ENCODE measurements at regions not wholly inside any gene's neighbourhood (a gene's known extent, or its start where the extent isn't known, plus 50 kb on each side); places are given as distances from the start of the nearest gene placed in this dataset.

- no peak for TF ChIP-seq CTCF (IDR thresholded peaks at IDR 0.05; ENCODE audit: low read depth, low read length)
- no peak overlapping the region for H3K4me3 ChIP-seq (ENCODE audit: low read depth, low read length)
Observed at GRCh38 chr2:236861944-236862343, 223.7 kb upstream of the COPS8 start.

GRCh38 chr2:236862526-236862925, 223.2 kb upstream of the COPS8 start:
- TF ChIP-seq CTCF (IDR thresholded peaks at IDR 0.05; ENCODE audit: low read depth, low read length), result no peak
- no peak overlapping the region for H3K4me3 ChIP-seq (ENCODE audit: low read depth, low read length)

- no peak for TF ChIP-seq CTCF (IDR thresholded peaks at IDR 0.05; ENCODE audit: low read depth, low read length)
- H3K4me3 ChIP-seq (ENCODE audit: low read depth, low read length), result no peak overlapping the region
Observed at GRCh38 chr2:236862961-236863728, 222.5 kb upstream of the COPS8 start.

- TF ChIP-seq CTCF (IDR thresholded peaks at IDR 0.05; ENCODE audit: low read depth, low read length), result no peak
- no peak overlapping the region for H3K4me3 ChIP-seq (ENCODE audit: low read depth, low read length)
Observed at GRCh38 chr2:236863729-236864126, 222.0 kb upstream of the COPS8 start.

GRCh38 chr2:236865052-236865451, 220.6 kb upstream of the COPS8 start:
- no peak for TF ChIP-seq CTCF (IDR thresholded peaks at IDR 0.05; ENCODE audit: low read depth, low read length)
- no peak overlapping the region for H3K4me3 ChIP-seq (ENCODE audit: low read depth, low read length)

GRCh38 chr2:236866542-236867340, 218.9 kb upstream of the COPS8 start:
- no peak for TF ChIP-seq CTCF (IDR thresholded peaks at IDR 0.05; ENCODE audit: low read depth, low read length)
- no peak overlapping the region for H3K4me3 ChIP-seq (ENCODE audit: low read depth, low read length)

Data from WI38 (cell line).